ENCODE measurements at regions not wholly inside any gene's neighbourhood (a gene's known extent, or its start where the extent isn't known, plus 50 kb on each side); places are given as distances from the start of the nearest gene placed in this dataset.

- peak; percentile 96 for DNase-seq (ENCODE audit: low read depth)
- TF ChIP-seq CTCF (IDR thresholded peaks at IDR 0.05; ENCODE audit: insufficient read depth, low read depth, low read length, missing control alignments): no peak
These were observed 172.2 kb upstream of the ATP2B1 start for GRCh38 chr12:89880690-89881350.

GRCh38 chr12:89879766-89880165, 171.1 kb upstream of the ATP2B1 start:
- no peak overlapping the region; the same call in 1 of the 2 replicates for H3K4me3 ChIP-seq (ENCODE audit: low read depth, low read length)
- no peak for TF ChIP-seq CTCF (IDR thresholded peaks at IDR 0.05; ENCODE audit: insufficient read depth, low read depth, low read length, missing control alignments)
- DNase-seq (ENCODE audit: low read depth): no peak

More at GRCh38 chr12:89880690-89881350, 172.2 kb upstream of the ATP2B1 start:
- H3K4me3 ChIP-seq (ENCODE audit: low read depth, low read length): peak overlapping the region; percentile 42

- no peak for DNase-seq (ENCODE audit: low read depth)
- no peak for TF ChIP-seq CTCF (IDR thresholded peaks at IDR 0.05; ENCODE audit: insufficient read depth, low read depth, low read length, missing control alignments)
- peak overlapping the region; percentile 25 for H3K4me3 ChIP-seq (ENCODE audit: low read depth, low read length)
These were observed 170.3 kb upstream of the ATP2B1 start for GRCh38 chr12:89878950-89879349.

GRCh38 chr12:89878327-89878726, 169.7 kb upstream of the ATP2B1 start:
- no peak for DNase-seq (ENCODE audit: low read depth)
- no peak for TF ChIP-seq CTCF (IDR thresholded peaks at IDR 0.05; ENCODE audit: insufficient read depth, low read depth, low read length, missing control alignments)
- H3K4me3 ChIP-seq (ENCODE audit: low read depth, low read length): no peak overlapping the region

- H3K4me3 ChIP-seq (ENCODE audit: low read depth, low read length): no peak overlapping the region
- TF ChIP-seq CTCF (IDR thresholded peaks at IDR 0.05; ENCODE audit: insufficient read depth, low read depth, low read length, missing control alignments): no peak
- no peak for DNase-seq (ENCODE audit: low read depth)
These were observed 169.0 kb upstream of the ATP2B1 start for GRCh38 chr12:89877671-89878070.

- TF ChIP-seq CTCF (IDR thresholded peaks at IDR 0.05; ENCODE audit: insufficient read depth, low read depth, low read length, missing control alignments): no peak
- DNase-seq (ENCODE audit: low read depth): no peak
- no peak overlapping the region for H3K4me3 ChIP-seq (ENCODE audit: low read depth, low read length)
These were observed 168.5 kb upstream of the ATP2B1 start for GRCh38 chr12:89877136-89877535.

- H3K4me3 ChIP-seq (ENCODE audit: low read depth, low read length): no peak overlapping the region
- no peak for TF ChIP-seq CTCF (IDR thresholded peaks at IDR 0.05; ENCODE audit: insufficient read depth, low read depth, low read length, missing control alignments)
These were observed 167.2 kb upstream of the ATP2B1 start for GRCh38 chr12:89875809-89876208.

More at GRCh38 chr12:89875809-89876208, 167.2 kb upstream of the ATP2B1 start:
- no peak for DNase-seq (ENCODE audit: low read depth)
